H9 (cell line): ENCODE measurements at regions not wholly inside any gene's neighbourhood (a gene's known extent, or its start where the extent isn't known, plus 50 kb on each side); places are given as distances from the start of the nearest gene placed in this dataset.

Source experiments
- DNase-seq: peaks from one replicate; pipeline ENCODE4 v3.0.0-alpha.2; 2017
- H2AFZ ChIP-seq: one replicate; pipeline ENCODE4 v1.6.1; 2013; ENCODE audit warnings: mild to moderate bottlenecking, low read length, control low read depth, moderate library complexity
- H2AK5ac ChIP-seq: 2 replicates; pipeline ENCODE4 v1.6.1; 2013; ENCODE audit warnings: low read length, control low read depth, mixed read lengths; ENCODE audit not compliant: insufficient read length
- H2BK120ac ChIP-seq: one replicate; pipeline ENCODE4 v1.6.1; 2013; ENCODE audit warnings: low read depth, mild to moderate bottlenecking, low read length, control low read depth, inconsistent platforms; ENCODE audit not compliant: poor library complexity, severe bottlenecking
- H2BK12ac ChIP-seq: 2 replicates; pipeline ENCODE4 v1.6.1; 2013; ENCODE audit warnings: low read length, control low read depth, mixed read lengths, low read depth; ENCODE audit not compliant: insufficient read length
- H2BK15ac ChIP-seq: 2 replicates; pipeline ENCODE4 v1.6.1; 2013; ENCODE audit warnings: low read depth, low read length, control low read depth
- H2BK20ac ChIP-seq: one replicate; pipeline ENCODE4 v1.6.1; 2013; ENCODE audit warnings: low read depth, mild to moderate bottlenecking, low read length, control low read depth, inconsistent platforms; ENCODE audit not compliant: poor library complexity, severe bottlenecking
- H2BK5ac ChIP-seq: 2 replicates; pipeline ENCODE4 v1.6.1; 2013; ENCODE audit warnings: low read length, control low read depth, mixed read lengths; ENCODE audit not compliant: insufficient read length
- H3K14ac ChIP-seq: 2 replicates; pipeline ENCODE4 v1.6.1; 2013; ENCODE audit warnings: low read length, control low read depth; ENCODE audit not compliant: insufficient read depth
- H3K18ac ChIP-seq: 2 replicates; pipeline ENCODE4 v1.6.1; 2013; ENCODE audit warnings: low read depth, mild to moderate bottlenecking, mixed read lengths, low read length, control low read depth; ENCODE audit not compliant: insufficient read length
- H3K23ac ChIP-seq: 2 replicates; pipeline ENCODE4 v1.6.1; 2013; ENCODE audit warnings: low read length, control low read depth, mixed read lengths, low read depth; ENCODE audit not compliant: insufficient read length
- H3K23me2 ChIP-seq: 2 replicates; pipeline ENCODE4 v1.6.1; 2013; ENCODE audit warnings: low read depth, mild to moderate bottlenecking, mixed read lengths, low read length, control low read depth; ENCODE audit not compliant: insufficient read length, poor library complexity, severe bottlenecking
- H3K27ac ChIP-seq: 2 replicates; pipeline ENCODE4 v1.5.1; 2013; ENCODE audit warnings: low read length, control low read depth, mixed read lengths, low read depth; ENCODE audit not compliant: insufficient read length
- H3K27me3 ChIP-seq: 2 replicates; pipeline ENCODE4 v1.6.1; 2013; ENCODE audit warnings: low read length, control low read depth, inconsistent platforms; ENCODE audit not compliant: insufficient read depth
- H3K4ac ChIP-seq: 2 replicates; pipeline ENCODE4 v1.6.1; 2013; ENCODE audit warnings: low read depth, mild to moderate bottlenecking, control low read depth, inconsistent platforms, low read length, moderate library complexity
- H3K4me1 ChIP-seq: 2 replicates; pipeline ENCODE4 v1.6.1; 2013; ENCODE audit warnings: low read length, control low read depth, inconsistent platforms; ENCODE audit not compliant: insufficient read depth
- H3K4me2 ChIP-seq: 2 replicates; pipeline ENCODE4 v1.6.1; 2013; ENCODE audit warnings: low read length, control low read depth, mixed read lengths; ENCODE audit not compliant: insufficient read length, insufficient read depth
- H3K56ac ChIP-seq: 2 replicates; pipeline ENCODE4 v1.6.1; 2013; ENCODE audit warnings: low read depth, mild to moderate bottlenecking, mixed read lengths, low read length, control low read depth; ENCODE audit not compliant: insufficient read length
- H3K79me1 ChIP-seq: 2 replicates; pipeline ENCODE4 v1.6.1; 2013; ENCODE audit warnings: low read depth, mild to moderate bottlenecking, moderate library complexity, low read length, control low read depth, inconsistent platforms; ENCODE audit not compliant: insufficient read depth, poor library complexity, severe bottlenecking
- H3K79me2 ChIP-seq: 2 replicates; pipeline ENCODE4 v1.6.1; 2013; ENCODE audit warnings: low read length, control low read depth, inconsistent platforms; ENCODE audit not compliant: insufficient read depth
- H3K9ac ChIP-seq: 2 replicates; pipeline ENCODE4 v1.6.1; 2013; ENCODE audit warnings: low read length, control low read depth, mixed read lengths; ENCODE audit not compliant: insufficient read length; ENCODE audit errors: extremely low read depth
- H3K9me3 ChIP-seq: one replicate; pipeline ENCODE4 v1.6.1; 2013; ENCODE audit warnings: low read depth, low read length, inconsistent platforms; ENCODE audit not compliant: control insufficient read depth
- H3T11ph ChIP-seq: one replicate; pipeline ENCODE4 v1.6.1; 2013; ENCODE audit warnings: mild to moderate bottlenecking, low read length, control low read depth, inconsistent platforms
- H4K20me1 ChIP-seq: one replicate; pipeline ENCODE4 v1.6.1; 2013; ENCODE audit not compliant: control insufficient read depth, insufficient read length, insufficient read depth
- H4K5ac ChIP-seq: 2 replicates; pipeline ENCODE4 v1.6.1; 2013; ENCODE audit warnings: low read depth, mild to moderate bottlenecking, mixed read lengths, low read length, control low read depth; ENCODE audit not compliant: insufficient read length
- H4K8ac ChIP-seq: replicated peaks from 2 replicates; pipeline ENCODE4 v1.6.1; 2013; ENCODE audit warnings: low read length, control low read depth, mixed read lengths, low read depth; ENCODE audit not compliant: insufficient read length
- H4K91ac ChIP-seq: 2 replicates; pipeline ENCODE4 v1.6.1; 2013; ENCODE audit warnings: low read depth, mild to moderate bottlenecking, moderate library complexity, mixed read lengths, low read length, control low read depth; ENCODE audit not compliant: insufficient read length
- H3K27ac Mint-ChIP-seq, 3 experiments: 2 replicates in 2 of 3; 3 replicates in 1 of 3; pipeline ENCODE4 v1.8.0; 2020 to 2021; ENCODE audit warnings: mixed read lengths in 3 of 3, mild to moderate bottlenecking in 1 of 3, moderate library complexity in 1 of 3
- H3K27me3 Mint-ChIP-seq: 2 replicates; pipeline ENCODE4 v1.8.0; 2021; ENCODE audit warnings: low read depth, mild to moderate bottlenecking, moderate library complexity, mixed read lengths
- H3K36me3 Mint-ChIP-seq, 3 experiments: 2 replicates in 2 of 3; 3 replicates in 1 of 3; pipeline ENCODE4 v1.8.0; 2020 to 2021; ENCODE audit warnings: low read depth in 3 of 3, mixed read lengths in 3 of 3; ENCODE audit not compliant: insufficient read depth in 1 of 3
- H3K4me1 Mint-ChIP-seq, 2 experiments: 2 replicates each; pipeline ENCODE4 v1.8.0; 2020; ENCODE audit warnings: mixed read lengths in 2 of 2
- H3K4me3 Mint-ChIP-seq, 2 experiments: 2 replicates in 1 of 2; 3 replicates in 1 of 2; pipeline ENCODE4 v1.8.0; 2020 to 2021; ENCODE audit warnings: mild to moderate bottlenecking in 2 of 2, mixed read lengths in 2 of 2, moderate library complexity in 1 of 2
- H3K9me3 Mint-ChIP-seq, 2 experiments: 2 replicates in 1 of 2; 3 replicates in 1 of 2; pipeline ENCODE4 v1.8.0; 2020; ENCODE audit warnings: mild to moderate bottlenecking in 2 of 2, mixed read lengths in 2 of 2, moderate library complexity in 1 of 2
- WGBS: extraction: QIAGEN DNeasy Blood & Tissue Kit; methylation state at CpG from one replicate; pipeline ENCODE4 v1.1.7; 2013; ENCODE audit warnings: missing lambda C conversion rate, low lambda C conversion rate, mixed read lengths; ENCODE audit not compliant: insufficient read length; ENCODE audit errors: extremely low coverage; 5-methylcytosine and 5-hydroxymethylcytosine counted together
- TF ChIP-seq, protein P1 (sequence below): fragments of 200-600 bp; sonication (generic); conservative IDR thresholded peaks from 3 replicates; pipeline ENCODE4 v1.8.0; 2021; ENCODE audit warnings: antibody characterized with exemption, mild to moderate bottlenecking

DNA sequence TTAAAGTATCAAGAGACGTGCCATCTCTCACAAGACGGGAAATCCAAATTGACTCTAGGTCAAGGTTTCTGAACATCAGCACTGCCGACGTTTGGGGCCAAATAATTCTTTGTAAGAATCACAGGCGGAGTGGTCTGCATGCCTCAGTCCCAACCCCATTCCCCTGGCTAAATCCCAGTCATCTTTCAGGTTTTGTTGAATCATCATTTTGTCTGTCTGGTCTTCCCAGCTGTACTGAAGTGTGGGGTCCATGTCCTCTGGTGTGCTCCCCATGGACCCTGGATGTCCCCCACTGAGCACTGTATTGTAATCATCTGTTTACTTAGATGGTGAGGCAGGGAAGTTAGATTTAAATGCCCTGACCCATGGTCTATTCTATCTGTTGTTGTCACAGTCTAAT, 103.6 kb upstream of the GALNT18 start:
- H3K27me3 ChIP-seq, result no peaks in the 10 kb centered on the region
- no peak overlapping the region for H3T11ph ChIP-seq
- H3K27ac ChIP-seq, result no peak overlapping the region
- no peaks in the 10 kb centered on the region for H3K4me1 ChIP-seq
- H3K14ac ChIP-seq, result no peak overlapping the region
- H3K23ac ChIP-seq, result no peak overlapping the region
- no peak overlapping the region for H4K8ac ChIP-seq
- H2BK5ac ChIP-seq, result no peak overlapping the region
- no peak overlapping the region for H3K18ac ChIP-seq
- no CpG with 5 or more reads among the region's 5 CpGs for WGBS
- no peak overlapping the region for H2BK15ac ChIP-seq
- no peak overlapping the region for H2AK5ac ChIP-seq
- Mint-ChIP-seq H3K36me3 (peaks cover 0 to 4% (median 0%) of the 10 kb centered on the region in 3 experiments; a peak in 2 of 7 replicates), H3K9me3 (peaks cover 7% of the 10 kb centered on the region in 2 experiments), H3K4me1 (no peaks in the 10 kb centered on the region), H3K27ac (no peak overlapping the region; a peak in 1 of 7 replicates), H3K27me3 (peaks cover 3% of the 10 kb centered on the region), H3K4me3 (no peak overlapping the region)
- no peaks in the 10 kb centered on the region for H3K79me2 ChIP-seq
- H2BK20ac ChIP-seq, result no peak overlapping the region
- no peaks in the 10 kb centered on the region for H4K20me1 ChIP-seq
- H3K79me1 ChIP-seq, result no peaks in the 10 kb centered on the region
- H3K4ac ChIP-seq, result no peak overlapping the region
- TF ChIP-seq, protein P1, sequence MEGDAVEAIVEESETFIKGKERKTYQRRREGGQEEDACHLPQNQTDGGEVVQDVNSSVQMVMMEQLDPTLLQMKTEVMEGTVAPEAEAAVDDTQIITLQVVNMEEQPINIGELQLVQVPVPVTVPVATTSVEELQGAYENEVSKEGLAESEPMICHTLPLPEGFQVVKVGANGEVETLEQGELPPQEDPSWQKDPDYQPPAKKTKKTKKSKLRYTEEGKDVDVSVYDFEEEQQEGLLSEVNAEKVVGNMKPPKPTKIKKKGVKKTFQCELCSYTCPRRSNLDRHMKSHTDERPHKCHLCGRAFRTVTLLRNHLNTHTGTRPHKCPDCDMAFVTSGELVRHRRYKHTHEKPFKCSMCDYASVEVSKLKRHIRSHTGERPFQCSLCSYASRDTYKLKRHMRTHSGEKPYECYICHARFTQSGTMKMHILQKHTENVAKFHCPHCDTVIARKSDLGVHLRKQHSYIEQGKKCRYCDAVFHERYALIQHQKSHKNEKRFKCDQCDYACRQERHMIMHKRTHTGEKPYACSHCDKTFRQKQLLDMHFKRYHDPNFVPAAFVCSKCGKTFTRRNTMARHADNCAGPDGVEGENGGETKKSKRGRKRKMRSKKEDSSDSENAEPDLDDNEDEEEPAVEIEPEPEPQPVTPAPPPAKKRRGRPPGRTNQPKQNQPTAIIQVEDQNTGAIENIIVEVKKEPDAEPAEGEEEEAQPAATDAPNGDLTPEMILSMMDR, result no peak
- no peak overlapping the region for H4K5ac ChIP-seq
- H3K56ac ChIP-seq, result no peak overlapping the region
- H3K23me2 ChIP-seq, result no peaks in the 10 kb centered on the region
- no peak overlapping the region for H2BK12ac ChIP-seq
- H2AFZ ChIP-seq, result no peak overlapping the region
- H2BK120ac ChIP-seq, result no peak overlapping the region
- no peak overlapping the region for H4K91ac ChIP-seq
- no peak for DNase-seq
- H3K4me2 ChIP-seq, result no peak overlapping the region
- no peaks in the 10 kb centered on the region for H3K9me3 ChIP-seq
- H3K9ac ChIP-seq, result no peak overlapping the region
